Activated CD8-positive, alpha-beta T cell treated with anti-CD3 and anti-CD28 coated beads for 36 hours (primary cell): ENCODE measurements at regions not wholly inside any gene's neighbourhood (a gene's known extent, or its start where the extent isn't known, plus 50 kb on each side); places are given as distances from the start of the nearest gene placed in this dataset.

ENCODE experiments used
- ATAC-seq: fragments of 200-7000 bp; cut with Tn5 transposase; one replicate; pipeline ENCODE4 v1.10.0; 2021; ENCODE audit warnings: mild to moderate bottlenecking, moderate library complexity
- CTCF ChIA-PET: fragments of 350-600 bp; sonication (Branson Sonifier 250); formaldehyde crosslinking; loops from one replicate; lab custom pipeline; 2021; ENCODE audit warnings: antibody characterized with exemption; lab: Charles Lee
- POLR2A ChIA-PET: fragments of 350-600 bp; sonication (Branson Sonifier 250); formaldehyde crosslinking; loops from one replicate; lab custom pipeline; 2021; ENCODE audit warnings: antibody characterized with exemption; lab: Charles Lee
- DNase-seq: peaks from one replicate; pipeline ENCODE4 v3.0.0-alpha.2; 2020
- H3K27ac Mint-ChIP-seq: one replicate; pipeline ENCODE4 v1.8.0; 2021; ENCODE audit warnings: mild to moderate bottlenecking, mixed read lengths
- H3K27me3 Mint-ChIP-seq: one replicate; pipeline ENCODE4 v1.8.0; 2021; ENCODE audit warnings: mixed read lengths
- H3K36me3 Mint-ChIP-seq: one replicate; pipeline ENCODE4 v1.8.0; 2021; ENCODE audit warnings: low read depth, mixed read lengths
- H3K4me1 Mint-ChIP-seq: one replicate; pipeline ENCODE4 v1.8.0; 2021; ENCODE audit warnings: low read depth, mixed read lengths
- H3K4me3 Mint-ChIP-seq: one replicate; pipeline ENCODE4 v1.8.0; 2021; ENCODE audit warnings: mild to moderate bottlenecking, moderate library complexity, mixed read lengths
- H3K9me3 Mint-ChIP-seq: one replicate; pipeline ENCODE4 v1.8.0; 2021; ENCODE audit warnings: mixed read lengths
- intact Hi-C: fragments of 100-400 bp; cut with micrococcal nuclease; formaldehyde crosslinking; loops from one replicate; pipeline ENCODE4 v1.10.0; 2022
- TF ChIP-seq, protein P1 (sequence below): fragments of 200-600 bp; IDR thresholded peaks from one replicate; pipeline ENCODE4 v1.8.0; 2022; ENCODE audit warnings: antibody characterized with exemption, mild to moderate bottlenecking

DNA sequence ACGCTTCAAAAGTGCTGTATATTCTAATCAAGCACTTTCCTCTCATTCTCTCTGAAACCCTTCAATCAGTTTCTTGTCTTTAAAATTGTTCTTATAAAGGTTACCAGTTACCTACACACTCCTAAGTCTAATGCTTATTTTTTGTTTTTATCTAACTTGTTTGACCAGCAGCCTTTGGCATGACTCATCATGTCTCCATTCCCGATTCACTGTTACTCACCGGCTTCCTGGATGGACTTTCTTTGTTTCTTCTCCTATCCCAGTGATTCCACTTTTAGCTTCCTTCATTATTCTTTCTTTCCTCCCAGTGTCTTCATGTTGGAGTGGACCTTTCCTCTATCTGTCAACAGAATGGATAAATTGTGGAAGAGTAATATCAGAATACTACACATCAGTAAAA, 368.6 kb upstream of the CCDC196 start:
- no peak overlapping the region for H3K27ac Mint-ChIP-seq
- ChIA-PET CTCF (no interaction called here), POLR2A (no interaction called here)
- H3K4me3 Mint-ChIP-seq: no peak overlapping the region
- no peaks in the 10 kb centered on the region for H3K9me3 Mint-ChIP-seq
- no peaks in the 10 kb centered on the region for H3K4me1 Mint-ChIP-seq
- H3K36me3 Mint-ChIP-seq: no peaks in the 10 kb centered on the region
- ATAC-seq: no peak
- TF ChIP-seq, protein P1, sequence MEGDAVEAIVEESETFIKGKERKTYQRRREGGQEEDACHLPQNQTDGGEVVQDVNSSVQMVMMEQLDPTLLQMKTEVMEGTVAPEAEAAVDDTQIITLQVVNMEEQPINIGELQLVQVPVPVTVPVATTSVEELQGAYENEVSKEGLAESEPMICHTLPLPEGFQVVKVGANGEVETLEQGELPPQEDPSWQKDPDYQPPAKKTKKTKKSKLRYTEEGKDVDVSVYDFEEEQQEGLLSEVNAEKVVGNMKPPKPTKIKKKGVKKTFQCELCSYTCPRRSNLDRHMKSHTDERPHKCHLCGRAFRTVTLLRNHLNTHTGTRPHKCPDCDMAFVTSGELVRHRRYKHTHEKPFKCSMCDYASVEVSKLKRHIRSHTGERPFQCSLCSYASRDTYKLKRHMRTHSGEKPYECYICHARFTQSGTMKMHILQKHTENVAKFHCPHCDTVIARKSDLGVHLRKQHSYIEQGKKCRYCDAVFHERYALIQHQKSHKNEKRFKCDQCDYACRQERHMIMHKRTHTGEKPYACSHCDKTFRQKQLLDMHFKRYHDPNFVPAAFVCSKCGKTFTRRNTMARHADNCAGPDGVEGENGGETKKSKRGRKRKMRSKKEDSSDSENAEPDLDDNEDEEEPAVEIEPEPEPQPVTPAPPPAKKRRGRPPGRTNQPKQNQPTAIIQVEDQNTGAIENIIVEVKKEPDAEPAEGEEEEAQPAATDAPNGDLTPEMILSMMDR: no peak
- peaks cover 9% of the 10 kb centered on the region for H3K27me3 Mint-ChIP-seq
- intact Hi-C loops: no loop called here
- no peak for DNase-seq

GRCh38 chr14:66119606-66120231, 366.5 kb upstream of the CCDC196 start:
- H3K27ac Mint-ChIP-seq: no peak overlapping the region
- intact Hi-C loops: no loop called here
- H3K36me3 Mint-ChIP-seq: no peaks in the 10 kb centered on the region
- POLR2A ChIA-PET: no interaction called here
- H3K4me1 Mint-ChIP-seq: no peaks in the 10 kb centered on the region
- H3K4me3 Mint-ChIP-seq: no peak overlapping the region
- CTCF ChIA-PET: no interaction called here
- H3K9me3 Mint-ChIP-seq: no peaks in the 10 kb centered on the region
- DNase-seq: no peak
- no peak for ATAC-seq
- TF ChIP-seq, protein P1: no peak
- H3K27me3 Mint-ChIP-seq: peaks cover 8% of the 10 kb centered on the region

DNA sequence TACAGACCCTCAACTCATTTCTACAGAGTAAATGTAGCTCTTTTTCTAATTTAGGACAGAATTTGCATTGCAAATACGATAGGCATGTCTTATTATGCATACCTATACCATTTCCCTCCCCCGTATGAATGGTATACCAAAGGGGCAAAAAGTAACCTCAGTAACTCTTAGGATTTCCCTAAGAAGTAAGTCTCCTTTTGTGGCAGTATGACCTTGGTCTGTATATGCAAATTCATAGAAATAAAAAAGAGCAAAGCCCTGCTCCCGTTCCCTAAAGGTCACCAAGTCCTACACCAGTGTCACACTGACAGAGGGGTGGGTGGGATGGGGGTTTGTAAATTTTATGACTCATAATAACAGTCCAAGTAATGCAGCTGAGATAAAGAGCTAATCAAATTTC, 365.8 kb upstream of the CCDC196 start:
- Mint-ChIP-seq H3K27me3 (peaks cover 8% of the 10 kb centered on the region), H3K4me3 (no peak overlapping the region), H3K9me3 (no peaks in the 10 kb centered on the region), H3K36me3 (no peaks in the 10 kb centered on the region), H3K27ac (no peak overlapping the region), H3K4me1 (no peaks in the 10 kb centered on the region)
- ATAC-seq (no peak), DNase-seq (no peak)
- intact Hi-C loops: no loop called here
- ChIA-PET POLR2A (no interaction called here), CTCF (no interaction called here)
- TF ChIP-seq, protein P1: no peak

DNA sequence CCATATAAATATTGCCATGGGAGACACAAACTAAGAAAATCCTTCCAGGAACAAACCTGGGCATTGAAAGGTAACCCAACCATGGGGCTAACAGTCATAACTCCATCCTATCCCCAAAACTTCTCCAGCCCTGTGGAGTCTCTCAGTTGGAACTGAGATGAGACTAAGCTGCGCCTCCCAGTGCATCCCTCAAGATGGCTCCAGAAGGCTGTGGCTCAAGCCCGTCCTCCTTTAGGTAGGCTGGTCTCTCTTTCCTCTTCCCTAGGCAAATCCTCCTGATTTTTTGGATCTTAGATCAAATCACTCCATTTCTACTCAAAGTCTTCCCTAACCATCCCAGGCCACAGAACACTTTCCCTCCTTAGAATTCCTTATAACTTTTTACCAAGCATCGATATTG, 364.3 kb upstream of the CCDC196 start:
- intact Hi-C loops: no loop called here
- H3K27me3 Mint-ChIP-seq: peaks cover 8% of the 10 kb centered on the region
- H3K36me3 Mint-ChIP-seq: no peaks in the 10 kb centered on the region
- TF ChIP-seq, protein P1: no peak
- H3K4me3 Mint-ChIP-seq: no peak overlapping the region
- no peaks in the 10 kb centered on the region for H3K4me1 Mint-ChIP-seq
- no peak overlapping the region for H3K27ac Mint-ChIP-seq
- DNase-seq (no peak), ATAC-seq (no peak)
- CTCF ChIA-PET: no interaction called here
- POLR2A ChIA-PET: no interaction called here
- H3K9me3 Mint-ChIP-seq: no peaks in the 10 kb centered on the region

DNA sequence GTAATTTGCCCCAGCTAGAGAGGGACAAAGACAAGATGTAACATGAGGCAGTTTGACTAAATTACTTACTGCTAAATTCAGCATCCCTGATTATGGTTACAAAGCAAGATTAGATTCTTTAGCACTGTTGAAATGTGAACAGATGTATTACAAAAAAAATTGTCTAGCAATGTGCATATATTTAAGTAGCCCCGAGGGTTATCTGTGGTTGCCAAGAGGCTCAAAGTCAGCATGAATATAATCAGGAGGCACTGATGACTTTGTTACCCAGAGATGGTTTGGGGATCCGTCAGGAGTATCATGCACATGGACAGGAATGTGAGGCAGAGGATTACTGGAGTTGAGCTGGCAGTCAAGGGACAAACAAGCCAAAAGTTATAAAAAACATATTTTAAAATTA, 356.9 kb upstream of the CCDC196 start:
- Mint-ChIP-seq H3K36me3 (no peaks in the 10 kb centered on the region), H3K4me1 (no peaks in the 10 kb centered on the region), H3K4me3 (no peak overlapping the region), H3K27me3 (no peaks in the 10 kb centered on the region), H3K9me3 (no peaks in the 10 kb centered on the region), H3K27ac (no peak overlapping the region)
- ChIA-PET POLR2A (no interaction called here), CTCF (no interaction called here)
- intact Hi-C loops: no loop called here
- TF ChIP-seq, protein P1: no peak
- ATAC-seq: no peak
- no peak for DNase-seq
